Suppressor macrophage treated with lipopolysaccharide for 1 hour (primary cell): ENCODE measurements at regions not wholly inside any gene's neighbourhood (a gene's known extent, or its start where the extent isn't known, plus 50 kb on each side); places are given as distances from the start of the nearest gene placed in this dataset.
"Not testable (repeated sequence)": the region's sequence is repeated elsewhere in the genome, so short reads cannot be mapped to it uniquely, and the experiment has no call there.

Experiments
- DNase-seq, 3 donors: peaks; one replicate each; pipeline ENCODE4 v3.0.0-alpha.2; 2020 to 2022

DNA sequence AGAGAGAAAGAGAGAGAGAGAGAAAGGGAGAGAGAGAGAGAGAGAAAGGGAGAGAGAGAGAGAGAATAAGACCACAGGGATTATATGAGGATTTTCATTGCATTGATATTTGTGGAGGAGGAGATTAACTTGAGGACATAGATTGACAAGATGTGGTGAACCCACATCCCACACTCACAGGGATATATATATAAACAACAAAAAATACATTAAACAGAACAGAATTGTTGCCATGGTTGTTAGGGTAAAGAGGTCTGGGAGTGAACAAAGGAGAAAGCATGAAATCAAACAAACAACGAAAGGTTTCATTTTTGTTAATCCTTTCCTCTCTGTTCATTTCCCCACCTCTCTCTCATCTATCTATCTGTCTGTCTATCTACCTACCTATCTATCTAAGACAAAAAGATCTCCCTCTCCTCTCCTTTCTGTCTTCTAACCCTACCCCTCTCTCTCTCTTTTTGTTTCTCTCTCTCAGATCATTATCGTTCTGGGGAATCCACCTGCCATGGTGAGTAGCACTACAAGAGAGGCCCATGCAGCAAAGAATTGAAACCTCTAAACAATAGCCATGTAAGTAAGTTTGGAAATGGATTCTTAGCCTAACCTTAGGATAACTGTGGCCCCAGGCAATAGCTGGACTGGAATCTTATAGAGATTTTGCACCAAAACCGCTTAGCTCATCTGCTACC, 280.9 kb downstream of the RAP2B start:
- DNase-seq: no peak

DNA sequence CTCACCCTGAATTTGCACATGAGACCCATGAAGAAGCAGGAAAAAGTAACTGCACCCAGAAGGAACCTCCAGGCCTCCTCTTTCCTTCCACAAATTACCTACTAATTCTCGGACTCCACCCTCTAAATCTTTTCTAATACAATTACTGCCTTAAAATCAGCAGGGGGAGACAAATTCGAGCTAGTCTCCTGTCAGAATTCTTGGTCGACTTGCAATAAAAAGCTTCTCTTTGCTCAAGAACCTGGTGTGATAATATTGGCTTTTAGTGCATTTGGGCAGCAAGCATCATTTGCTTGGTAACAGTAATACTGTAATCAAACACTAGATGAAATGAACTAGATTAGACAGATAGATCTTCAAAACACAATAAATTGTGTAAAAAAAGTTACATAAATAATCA, 281.9 kb downstream of the RAP2B start:
- DNase-seq: peak in 2 of 3 donors; percentile 12 to 35

DNA sequence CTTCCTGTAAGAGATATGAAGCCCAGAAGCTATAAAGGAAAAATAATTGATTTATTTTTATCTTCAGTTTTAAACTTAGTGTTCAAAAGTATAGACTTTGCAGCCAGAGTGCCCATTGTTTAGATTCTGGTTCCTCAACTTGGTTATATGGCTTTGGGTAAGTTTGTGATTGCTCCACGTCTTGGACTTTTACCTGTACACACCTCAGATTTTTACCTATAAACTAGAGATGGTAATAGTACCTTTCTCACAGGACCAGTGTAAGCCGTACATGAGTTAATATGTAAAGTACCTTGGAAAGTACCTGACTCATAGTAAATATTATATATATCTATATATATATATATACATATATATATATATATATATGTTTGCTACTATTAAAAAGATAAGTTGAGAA, 283.8 kb downstream of the RAP2B start:
- no peak for DNase-seq

DNA sequence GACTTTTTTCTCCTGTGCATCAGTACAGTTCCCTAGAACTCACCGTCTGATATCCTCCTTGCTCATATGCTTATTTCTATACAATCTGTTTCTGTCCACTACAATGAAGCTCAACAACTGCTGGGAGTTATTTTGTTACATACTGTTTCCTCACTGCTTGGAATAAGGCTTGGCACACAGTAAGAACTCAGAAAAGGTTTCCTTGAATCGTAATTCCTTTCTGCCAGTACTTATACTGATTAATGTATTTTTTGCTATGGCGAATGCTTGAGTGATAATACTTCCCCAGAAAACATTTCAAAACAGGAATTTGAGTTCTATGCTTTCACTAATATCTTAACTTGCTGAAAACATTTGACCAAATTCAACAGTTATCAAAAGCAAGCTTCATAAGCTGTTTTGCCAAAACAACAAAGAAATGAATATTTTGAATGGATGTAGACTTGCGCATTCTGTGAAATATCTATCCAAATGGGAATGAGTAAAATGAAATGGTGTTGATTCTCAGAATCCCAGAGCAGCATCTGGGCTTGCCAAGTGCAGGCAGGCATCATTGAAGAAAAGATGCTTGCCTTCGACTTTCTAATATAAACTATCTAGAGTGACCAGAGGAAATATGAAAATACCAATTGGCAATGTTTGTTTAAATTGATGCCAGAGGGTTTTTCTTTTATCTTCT, 286.3 kb downstream of the RAP2B start:
- DNase-seq: no peak

DNA sequence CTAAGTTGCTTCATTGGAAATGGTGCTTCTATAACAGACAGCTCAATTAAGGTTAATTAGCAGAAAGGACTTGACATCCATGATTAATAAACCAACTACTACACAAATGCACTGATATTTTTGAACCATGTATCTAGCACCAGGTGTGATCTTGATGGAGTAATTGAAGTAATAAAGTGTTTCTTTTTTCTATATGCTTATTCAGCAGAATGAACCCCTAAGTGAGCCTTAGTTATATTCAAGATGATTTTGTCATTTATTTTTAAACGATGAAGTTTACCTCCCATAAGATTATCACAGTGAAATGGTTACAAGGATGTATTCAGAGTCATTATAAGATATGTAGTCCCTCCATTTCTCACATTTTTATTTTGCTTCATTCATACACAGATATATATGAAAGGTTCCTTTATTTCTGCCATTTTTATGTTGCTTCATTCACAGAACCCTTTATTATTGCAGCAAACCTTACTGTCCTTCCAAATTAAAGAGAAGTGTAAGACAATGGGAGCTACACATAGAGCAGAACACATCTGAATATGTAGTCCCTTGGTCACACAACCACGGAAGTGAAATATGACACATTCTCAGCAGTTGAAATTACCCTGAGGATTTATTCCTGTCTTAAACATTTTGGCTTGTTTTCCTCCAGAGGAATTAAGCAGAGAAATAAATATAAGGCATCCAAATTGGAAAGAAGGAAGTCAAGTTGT, 295.0 kb downstream of the RAP2B start:
- DNase-seq: no peak

DNA sequence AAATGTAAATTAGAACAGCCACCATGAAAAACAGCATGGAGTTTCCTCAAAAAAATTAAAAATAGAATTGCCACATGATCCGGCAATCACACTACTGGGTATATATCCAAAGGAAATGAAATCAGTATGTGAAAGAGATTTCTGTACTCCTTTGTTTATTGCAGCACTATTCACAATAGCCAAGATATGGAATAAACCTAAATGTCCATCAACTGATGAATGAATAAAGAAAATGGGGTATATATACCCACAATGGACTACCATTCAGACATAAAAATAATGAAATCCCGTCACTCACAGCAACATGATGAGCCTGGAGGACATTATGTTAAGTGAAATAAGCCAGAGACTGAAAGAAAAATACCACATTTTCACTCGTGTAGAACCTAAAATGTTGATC, 296.9 kb downstream of the RAP2B start:
- no peak for DNase-seq

DNA sequence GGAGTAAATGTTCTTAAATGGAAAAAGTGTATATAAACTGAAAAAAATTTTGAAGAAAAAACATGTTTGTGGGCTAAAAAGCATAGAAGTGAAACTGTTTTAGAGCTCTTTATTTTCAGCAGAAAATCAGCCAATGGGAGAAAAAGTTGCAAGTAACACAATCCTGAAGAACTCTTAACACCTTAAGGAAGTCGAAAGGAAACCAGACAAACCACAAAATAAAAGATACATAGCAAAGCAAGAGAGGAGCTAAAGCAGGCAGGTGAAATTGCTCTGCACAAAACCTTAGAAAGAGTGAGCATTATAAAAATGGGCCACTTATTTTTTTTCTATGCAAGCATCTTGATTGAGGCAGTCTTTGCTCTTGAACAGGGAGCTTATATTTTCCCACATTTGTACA, 300.5 kb downstream of the RAP2B start:
- no peak for DNase-seq

DNA sequence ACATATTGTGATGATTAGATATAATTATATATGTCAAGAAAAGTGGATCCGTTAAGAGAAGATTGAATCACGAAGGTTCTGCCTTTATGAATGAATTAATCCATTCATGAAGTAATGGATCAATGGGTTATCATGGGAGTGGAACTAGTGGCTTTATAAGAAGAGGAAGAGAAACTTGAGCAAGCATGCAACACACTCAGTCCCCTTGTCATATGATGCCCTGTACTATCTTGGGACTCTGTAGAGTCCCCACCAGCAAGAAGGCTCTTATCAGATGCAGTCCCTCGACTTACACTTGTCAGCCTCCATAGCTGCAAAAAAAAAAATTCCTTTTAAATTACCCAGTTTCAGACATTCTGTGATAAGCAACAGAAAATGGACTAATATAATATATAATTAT, 301.9 kb downstream of the RAP2B start:
- peak; percentile 35 to 41 (median 40) for DNase-seq

DNA sequence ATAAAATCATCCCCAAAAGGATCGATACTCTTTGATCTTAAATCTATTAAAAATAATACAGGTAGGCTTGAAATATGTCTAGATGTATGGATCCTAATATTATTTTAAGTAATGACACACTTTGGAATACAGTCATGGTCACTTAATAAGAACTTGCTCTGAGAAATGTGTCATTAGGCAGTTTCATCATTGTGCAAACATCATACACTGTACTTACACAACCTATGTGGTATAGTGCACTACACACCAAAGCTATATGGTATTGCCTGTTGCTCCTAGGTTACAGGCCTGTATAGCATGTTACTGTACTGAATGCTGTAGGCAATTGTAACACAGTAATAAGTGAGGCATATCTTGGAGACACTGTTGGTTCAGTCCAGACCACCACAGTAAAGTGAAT, 307.1 kb downstream of the RAP2B start:
- peak; percentile 5 to 41 (median 26) for DNase-seq

DNA sequence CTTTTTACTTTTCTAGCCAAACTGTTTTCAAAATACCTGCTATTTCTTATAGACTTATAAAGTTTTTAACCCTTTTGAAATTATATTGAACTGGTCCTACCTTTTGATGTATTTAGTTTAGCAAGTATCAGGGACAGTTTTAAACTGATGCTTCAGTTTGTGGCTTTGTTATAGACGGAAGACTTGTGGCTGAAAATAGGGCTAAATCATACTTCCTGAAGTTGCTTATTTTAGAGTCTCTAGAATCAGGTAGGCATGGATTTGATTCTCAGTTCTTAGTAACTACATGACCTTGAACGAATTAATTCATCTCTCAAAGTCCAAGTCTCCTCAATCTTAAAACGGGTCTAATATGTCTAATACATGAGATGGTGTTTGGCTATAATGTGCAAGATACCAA, 322.8 kb downstream of the RAP2B start:
- DNase-seq: no peak

DNA sequence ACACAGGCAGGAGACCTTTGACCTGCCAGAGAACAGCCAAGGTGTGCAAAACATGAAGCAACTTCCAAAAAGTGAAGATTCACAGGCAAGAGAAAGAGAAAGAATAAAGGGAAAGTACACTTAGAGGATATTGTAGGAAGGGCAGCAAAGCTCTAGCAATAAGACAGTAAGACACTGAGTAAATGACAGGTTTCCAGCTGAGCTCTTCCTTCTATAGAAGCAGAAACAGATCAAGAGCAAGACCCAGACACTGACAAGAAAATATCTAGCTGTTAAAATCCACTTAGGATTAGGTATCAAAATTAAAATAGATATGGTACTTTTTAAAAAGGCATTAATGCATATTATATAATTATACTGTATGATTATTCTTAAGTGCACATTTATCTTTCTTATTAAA, 333.4 kb downstream of the RAP2B start:
- DNase-seq: no peak

DNA sequence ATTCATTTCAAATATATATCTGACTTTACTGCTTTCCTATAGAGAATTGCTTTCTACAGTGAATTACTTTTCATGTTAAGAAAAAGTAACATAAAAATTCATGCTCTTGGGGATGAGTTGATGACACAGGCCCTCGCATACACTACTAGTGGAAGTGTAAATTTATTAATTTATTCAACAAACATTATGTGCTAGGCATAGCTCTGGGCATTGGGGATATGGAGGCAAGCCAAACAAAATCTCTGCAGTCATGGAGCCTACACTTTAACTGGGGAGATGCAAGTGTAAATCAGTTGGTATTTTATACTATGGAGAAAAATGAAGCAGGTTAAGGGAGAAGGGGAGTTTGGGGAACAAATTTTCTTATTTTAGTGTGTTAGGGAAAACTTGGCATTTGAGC, 340.7 kb downstream of the RAP2B start:
- no peak for DNase-seq

DNA sequence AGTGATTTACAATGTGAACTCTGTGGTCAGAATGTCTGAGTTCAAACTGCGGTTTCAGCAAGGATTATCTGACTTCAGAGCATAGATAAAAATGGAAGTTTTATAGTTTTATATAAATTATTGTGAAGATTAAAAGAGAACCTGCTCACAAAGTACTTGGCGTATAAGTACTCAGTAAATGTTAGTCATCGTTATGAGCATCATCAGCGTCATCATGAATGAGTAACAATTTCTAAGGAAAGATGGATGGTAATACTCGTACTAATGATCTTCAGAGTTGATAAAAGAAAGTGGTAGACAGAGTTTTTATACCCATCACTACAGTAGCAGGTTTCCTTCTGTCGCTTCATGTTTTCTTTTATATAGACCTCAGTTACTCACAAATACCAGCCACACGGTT, 341.8 kb downstream of the RAP2B start:
- no peak for DNase-seq

DNA sequence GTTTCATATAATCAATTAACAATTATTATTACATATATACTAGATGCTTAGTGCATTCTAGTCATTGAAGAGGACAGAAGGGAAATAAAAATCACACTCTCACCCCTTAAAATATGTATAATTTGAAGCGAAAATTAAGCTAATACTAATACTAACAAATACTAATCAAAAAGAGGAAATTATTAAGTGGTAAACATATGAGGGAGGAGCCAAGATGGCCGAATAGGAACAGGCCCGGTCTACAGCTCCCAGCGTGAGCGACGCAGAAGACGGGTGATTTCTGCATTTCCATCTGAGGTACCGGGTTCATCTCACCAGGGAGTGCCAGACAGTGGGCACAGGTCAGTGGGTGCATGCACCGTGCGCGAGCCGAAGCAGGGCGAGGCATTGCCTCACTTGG, 344.2 kb downstream of the RAP2B start:
- not testable (repeated sequence) for DNase-seq

DNA sequence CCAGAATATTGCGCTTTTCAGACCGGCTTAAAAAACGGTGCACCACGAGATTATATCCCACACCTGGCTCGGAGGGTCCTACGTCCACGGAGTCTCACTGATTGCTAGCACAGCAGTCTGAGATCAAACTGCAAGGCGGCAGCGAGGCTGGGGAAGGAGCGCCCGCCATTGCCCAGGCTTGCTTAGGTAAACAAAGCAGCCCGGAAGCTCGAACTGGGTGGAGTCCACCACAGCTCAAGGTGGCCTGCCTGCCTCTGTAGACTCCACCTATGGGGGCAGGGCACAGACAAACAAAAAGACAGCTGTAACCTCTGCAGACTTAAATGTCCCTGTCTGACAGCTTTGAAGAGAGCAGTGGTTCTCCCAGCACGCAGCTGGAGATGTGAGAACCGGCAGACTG, 344.7 kb downstream of the RAP2B start:
- DNase-seq: not testable (repeated sequence)

DNA sequence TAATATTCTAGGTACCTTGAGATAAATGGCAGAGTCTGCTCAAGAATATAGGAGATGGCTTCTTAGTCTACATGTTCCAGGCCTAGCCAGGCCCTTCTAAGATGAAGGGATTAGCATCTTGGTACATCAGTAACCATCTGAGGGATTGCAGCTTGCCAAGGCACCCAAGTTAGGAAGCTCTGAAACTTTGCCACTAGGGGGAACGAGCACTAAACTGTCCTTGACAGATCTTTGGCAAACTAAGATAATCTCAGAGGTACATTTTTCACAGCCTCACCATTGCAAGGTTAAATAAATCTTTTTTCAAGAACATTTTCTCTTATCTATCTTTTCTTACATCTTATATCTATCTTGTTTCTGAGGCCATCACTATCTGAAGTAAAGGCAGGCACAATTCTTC, 351.2 kb downstream of the RAP2B start:
- DNase-seq: peak in 2 of 3 donors; percentile 12 to 18

DNA sequence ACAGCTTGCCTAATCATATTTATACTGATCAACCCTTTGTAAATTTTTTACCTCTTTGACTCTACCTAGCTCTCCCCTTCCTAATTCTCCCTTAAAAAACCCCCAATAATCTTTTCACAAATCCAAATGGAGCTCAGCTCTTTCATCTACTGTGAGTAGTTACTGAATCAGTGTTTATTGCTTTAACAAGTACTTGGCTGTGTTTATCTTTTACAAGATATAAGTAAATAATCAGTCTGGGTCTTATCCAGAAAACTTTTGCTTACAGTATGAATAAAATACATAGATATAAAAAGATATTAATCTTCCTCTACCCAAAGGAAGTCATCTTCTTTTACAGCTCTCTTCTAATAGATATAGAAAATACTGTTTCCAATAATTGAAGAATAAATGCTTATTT, 366.4 kb downstream of the RAP2B start:
- DNase-seq: no peak

DNA sequence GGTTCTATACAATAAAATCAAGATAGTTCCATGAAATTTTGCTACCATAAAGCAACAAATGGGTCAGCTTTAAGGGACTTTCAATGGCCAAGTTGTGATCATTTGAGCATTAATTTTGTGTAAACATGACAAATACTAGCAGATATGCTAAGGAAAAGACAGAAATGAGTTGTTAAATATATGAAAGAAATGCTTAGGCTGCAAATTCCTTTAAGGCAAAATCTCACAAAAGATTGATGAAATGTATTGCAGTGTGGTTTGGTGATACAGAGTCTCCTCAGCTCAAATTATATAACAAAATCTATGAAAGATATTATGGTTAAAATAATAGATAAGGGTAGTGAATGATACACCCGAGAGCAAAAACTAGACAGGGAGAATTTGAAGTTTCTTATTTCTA, 377.2 kb downstream of the RAP2B start:
- no peak for DNase-seq

DNA sequence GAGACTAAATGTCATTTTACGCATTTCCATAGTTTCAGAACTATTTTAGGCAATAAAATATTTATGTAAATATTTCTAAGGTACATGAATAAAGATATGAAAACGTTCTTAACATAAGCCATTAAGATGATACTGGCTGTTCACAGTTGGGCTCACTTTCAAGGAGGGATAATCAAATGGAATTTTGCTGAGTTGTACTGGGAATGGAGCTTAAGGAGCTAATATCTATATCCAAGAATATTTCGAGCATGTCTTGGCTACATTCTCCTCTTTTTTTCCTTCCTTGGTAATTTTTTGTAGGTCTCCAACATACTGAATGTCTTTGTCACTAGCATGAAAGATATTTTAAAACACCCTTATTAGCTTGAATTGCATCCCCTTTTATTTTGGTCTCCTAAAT, 383.4 kb downstream of the RAP2B start:
- DNase-seq: no peak

DNA sequence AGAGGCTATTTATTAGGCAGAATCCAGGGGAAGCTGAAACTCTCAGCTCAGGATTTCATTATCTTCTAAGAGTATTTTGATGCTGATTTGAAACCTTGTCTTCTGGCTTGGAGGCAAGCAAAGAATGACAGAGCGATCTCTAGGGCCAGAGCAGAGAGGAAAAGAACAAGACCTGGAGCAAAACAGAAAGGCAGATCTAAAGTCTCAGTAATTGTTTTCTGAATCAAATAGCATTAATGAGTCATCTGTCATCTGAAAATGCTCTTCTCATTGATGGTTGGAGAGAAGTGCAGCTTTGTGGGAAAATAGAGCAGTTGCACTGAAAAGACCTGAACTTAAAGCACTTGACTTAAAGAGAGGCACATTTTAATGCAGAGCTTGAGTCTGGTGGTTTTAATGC, 385.9 kb downstream of the RAP2B start:
- DNase-seq: no peak

DNA sequence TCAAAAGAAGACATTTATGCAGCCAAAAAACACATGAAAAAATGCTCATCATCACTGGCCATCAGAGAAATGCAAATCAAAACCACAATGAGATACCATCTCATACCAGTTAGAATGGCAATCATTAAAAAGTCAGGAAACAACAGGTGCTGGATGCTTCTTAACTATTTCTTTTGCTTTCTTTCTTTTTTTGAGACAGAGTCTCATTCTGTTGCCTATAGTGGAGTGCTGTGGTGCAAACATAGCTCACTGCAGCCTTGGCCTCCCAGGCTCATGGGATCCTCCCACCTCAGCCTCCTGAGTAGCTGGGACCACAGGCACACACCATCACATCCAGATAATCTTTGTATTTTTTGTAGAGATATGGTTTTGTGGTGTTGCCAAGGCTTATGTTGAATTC, 387.7 kb downstream of the RAP2B start:
- not testable (repeated sequence) for DNase-seq

DNA sequence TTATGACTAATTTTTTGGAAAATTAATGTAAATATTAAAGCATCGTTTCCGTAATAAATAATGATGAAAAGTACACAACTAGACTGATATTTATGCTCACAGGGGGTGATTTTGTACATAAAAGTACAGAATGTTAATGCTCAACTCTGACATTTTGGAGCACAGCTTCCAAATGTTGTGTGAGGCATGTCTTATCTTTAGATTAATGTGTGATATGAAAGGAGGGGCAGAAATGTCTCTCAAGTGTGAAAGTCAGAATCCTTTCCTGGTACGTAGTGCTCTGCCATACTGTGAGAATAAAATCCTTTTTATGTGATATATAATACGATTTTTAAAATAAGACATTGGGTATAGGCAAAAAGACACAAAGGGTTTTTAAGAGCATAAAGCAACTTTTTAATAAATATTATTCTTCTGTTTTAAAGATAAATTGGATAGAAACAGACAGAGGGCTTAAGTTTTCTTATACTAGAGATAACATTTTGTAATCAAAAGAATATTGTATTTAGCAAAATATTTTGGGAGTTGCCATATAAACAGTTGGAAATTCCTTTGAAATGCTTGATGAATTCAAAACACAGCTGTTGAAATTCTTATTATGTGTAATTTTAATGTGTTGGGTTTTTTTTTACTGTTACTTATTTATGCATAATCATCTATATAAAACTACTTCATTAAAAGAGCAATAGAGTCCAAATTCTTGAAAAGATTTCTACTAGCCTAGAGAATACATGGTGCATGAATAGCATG, 389.7 kb downstream of the RAP2B start:
- DNase-seq: no peak

DNA sequence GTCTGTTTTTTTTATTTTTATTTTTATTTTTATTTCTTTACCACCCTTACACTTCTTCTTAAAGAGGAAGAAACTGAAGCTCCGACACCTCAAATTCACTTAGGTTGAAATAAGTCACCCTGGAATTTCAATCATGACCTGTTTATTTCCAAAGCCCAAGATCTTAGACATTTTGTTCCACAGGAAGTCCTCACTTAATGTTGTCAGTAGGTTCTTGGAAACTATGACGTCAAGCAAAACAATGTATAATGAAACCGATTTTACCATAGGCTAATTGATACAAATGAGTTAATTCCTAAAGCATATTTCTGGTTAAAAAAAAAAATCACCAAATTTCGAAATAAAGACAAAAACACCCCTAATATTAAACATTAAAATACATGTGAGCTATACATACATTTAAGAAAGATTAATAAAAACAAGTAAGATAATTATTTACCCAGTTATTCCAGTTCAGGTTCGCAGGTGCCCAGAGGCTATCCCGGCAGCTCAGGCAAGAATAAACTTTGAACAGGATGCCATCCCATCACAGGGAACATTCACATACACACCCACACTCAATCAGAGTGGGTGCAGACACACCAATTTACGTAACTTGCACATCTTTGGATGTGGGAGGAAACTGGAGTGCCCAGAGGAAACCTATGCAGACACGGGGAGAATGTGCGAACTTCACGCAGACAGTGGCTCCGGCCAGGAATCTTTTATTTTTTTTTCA, 391.0 kb downstream of the RAP2B start:
- no peak for DNase-seq
